Stimulated activated CD8-positive, alpha-beta memory T cell treated with anti-CD3 and anti-CD28 coated beads, Interleukin-4, amount 100 ng/mL, for 48 hours (primary cell): ENCODE measurements at regions not wholly inside any gene's neighbourhood (a gene's known extent, or its start where the extent isn't known, plus 50 kb on each side); places are given as distances from the start of the nearest gene placed in this dataset.

Source experiments
- DNase-seq: peaks from one replicate; pipeline ENCODE4 v3.0.0-alpha.2; 2020

GRCh38 chr2:120830096-120830830 lies 94.6 kb downstream of the GLI2 start:
- DNase-seq = no peak

- no peak for DNase-seq
Observed at GRCh38 chr2:120831086-120831485, 95.4 kb downstream of the GLI2 start.

- no peak for DNase-seq
Observed at GRCh38 chr2:120831891-120832290, 96.2 kb downstream of the GLI2 start.

- no peak for DNase-seq
Observed at GRCh38 chr2:120832296-120833070, 96.8 kb downstream of the GLI2 start.

- no peak for DNase-seq
Observed at GRCh38 chr2:120833127-120833675, 97.5 kb downstream of the GLI2 start.

GRCh38 chr2:120834206-120834605 lies 98.5 kb downstream of the GLI2 start:
- no peak for DNase-seq

- DNase-seq = no peak
Observed at GRCh38 chr2:120836281-120836680, 100.6 kb downstream of the GLI2 start.

- no peak for DNase-seq
Observed at GRCh38 chr2:120840795-120841487, 105.3 kb downstream of the GLI2 start.

GRCh38 chr2:120842456-120843439 lies 107.1 kb downstream of the GLI2 start:
- no peak for DNase-seq

- no peak for DNase-seq
Observed at GRCh38 chr2:120844070-120844738, 108.5 kb downstream of the GLI2 start.

- no peak for DNase-seq
Observed at GRCh38 chr2:120845277-120845676, 109.6 kb downstream of the GLI2 start.

- DNase-seq = no peak
Observed at GRCh38 chr2:120846406-120847095, 110.9 kb downstream of the GLI2 start.

GRCh38 chr2:120847700-120848321 lies 112.1 kb downstream of the GLI2 start:
- no peak for DNase-seq

GRCh38 chr2:120849278-120849677 lies 113.6 kb downstream of the GLI2 start:
- no peak for DNase-seq

GRCh38 chr2:120850551-120850950 lies 114.9 kb downstream of the GLI2 start:
- DNase-seq = no peak

- no peak for DNase-seq
Observed at GRCh38 chr2:120851116-120851773, 115.6 kb downstream of the GLI2 start.

- no peak for DNase-seq
Observed at GRCh38 chr2:120852200-120852815, 116.6 kb downstream of the GLI2 start.

- no peak for DNase-seq
Observed at GRCh38 chr2:120853306-120854013, 117.8 kb downstream of the GLI2 start.
